Endometrial microvascular endothelial cells (primary cell): ENCODE measurements at regions not wholly inside any gene's neighbourhood (a gene's known extent, or its start where the extent isn't known, plus 50 kb on each side); places are given as distances from the start of the nearest gene placed in this dataset.

Experiments used
- in situ Hi-C: cut with HindIII; loops from 2 replicates; pipeline ENCODE4 v1.10.0; 2017; ENCODE audit warnings: low sequenced_read_pairs, low pct_unique_long_range_greater_than_20kb; ENCODE audit errors: inconsistent ontology term

DNA sequence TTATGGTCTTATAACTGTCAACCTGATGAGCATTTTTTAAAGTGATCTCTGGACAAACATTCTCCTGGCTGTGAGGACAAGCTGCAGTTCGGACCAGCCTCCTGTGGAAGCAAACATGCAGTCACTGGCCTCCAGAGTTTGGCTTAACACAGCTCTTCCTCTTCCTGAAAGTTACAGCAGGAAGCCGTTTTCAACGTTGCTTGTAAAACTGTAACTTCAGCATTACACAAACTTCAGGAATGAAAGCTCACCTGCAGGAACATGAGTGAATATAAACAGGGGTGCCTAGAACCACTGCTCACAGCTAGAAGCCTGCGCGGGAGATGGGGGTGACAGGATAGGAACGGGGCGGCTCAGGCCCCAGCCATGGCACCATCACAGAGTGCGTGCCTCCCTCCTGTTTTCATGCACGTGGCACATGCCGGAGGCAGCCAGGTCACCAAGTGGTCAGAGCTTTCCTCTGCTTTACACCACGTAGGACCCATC is 292.9 kb upstream of the PITRM1 start:
- in situ Hi-C loops, result loop anchor here (25.0 kb wide), 1 partner anchor 297 kb away; no protein-coding TSS in a partner anchor

DNA sequence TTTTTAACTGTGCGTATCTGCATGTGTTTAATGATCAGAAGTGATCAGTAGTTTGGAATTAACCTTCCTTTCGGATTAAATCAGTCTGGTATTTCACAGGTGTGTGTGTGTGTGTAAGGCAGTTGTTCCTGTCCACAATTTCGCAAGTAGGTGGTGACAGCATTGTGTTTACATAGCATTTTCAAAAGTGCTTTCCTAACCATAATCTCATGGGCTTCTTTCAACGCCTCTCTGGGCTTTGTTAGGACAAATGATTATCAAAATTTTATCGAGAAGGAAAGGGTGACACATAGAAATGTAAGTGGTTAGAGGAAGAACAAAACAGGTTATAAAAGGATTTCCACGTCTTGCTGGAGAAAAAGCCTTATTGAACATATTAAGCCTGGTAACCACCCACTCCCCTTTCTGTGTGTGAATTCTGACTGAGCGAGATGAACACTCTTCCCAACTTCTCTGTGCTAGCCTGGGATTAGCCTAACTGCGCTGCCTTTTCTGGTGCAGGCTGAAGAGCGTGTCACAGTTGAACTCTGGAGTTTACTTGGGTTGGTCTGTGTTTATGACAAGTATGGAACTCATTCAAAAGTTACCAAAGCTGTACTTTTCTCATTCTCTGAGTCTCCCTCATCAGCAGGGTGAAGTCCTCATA is 292.3 kb upstream of the PITRM1 start:
- in situ Hi-C loops, result loop anchor here (25.0 kb wide), 1 partner anchor 297 kb away; no protein-coding TSS in a partner anchor

DNA sequence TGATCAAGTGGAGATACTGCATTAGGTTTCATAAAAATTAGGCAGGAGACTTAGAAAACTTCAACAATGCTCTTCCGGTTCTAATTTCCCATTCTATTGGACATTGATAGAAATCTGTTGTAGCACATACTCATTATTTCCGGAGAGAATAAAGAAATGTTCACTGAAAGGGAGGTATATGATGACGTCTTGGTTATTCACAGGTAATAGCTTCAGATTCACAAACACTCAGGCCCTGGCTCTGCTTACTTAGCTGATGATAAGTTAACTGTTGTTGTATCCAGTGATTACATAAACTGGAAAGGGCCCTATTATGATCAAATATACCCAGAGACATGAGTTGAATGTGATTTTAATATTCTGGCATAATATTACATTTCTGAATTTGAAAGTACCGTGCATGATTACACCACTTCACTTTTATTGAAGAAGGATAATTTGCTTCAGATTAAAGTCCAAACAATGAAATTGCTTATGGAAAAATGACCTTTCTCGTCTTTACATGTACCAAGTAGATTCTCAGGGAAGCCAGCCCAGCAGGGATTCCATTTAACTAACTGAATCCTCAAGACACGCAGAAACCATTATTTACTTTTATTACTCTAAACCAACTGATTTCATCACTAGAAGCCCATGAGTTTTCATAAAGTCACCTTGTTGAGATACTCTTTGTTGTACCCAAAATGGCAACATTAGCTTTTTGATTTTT is 288.0 kb upstream of the PITRM1 start:
- in situ Hi-C loops, result loop anchor here (25.0 kb wide), 1 partner anchor 302 kb away; no protein-coding TSS in a partner anchor

DNA sequence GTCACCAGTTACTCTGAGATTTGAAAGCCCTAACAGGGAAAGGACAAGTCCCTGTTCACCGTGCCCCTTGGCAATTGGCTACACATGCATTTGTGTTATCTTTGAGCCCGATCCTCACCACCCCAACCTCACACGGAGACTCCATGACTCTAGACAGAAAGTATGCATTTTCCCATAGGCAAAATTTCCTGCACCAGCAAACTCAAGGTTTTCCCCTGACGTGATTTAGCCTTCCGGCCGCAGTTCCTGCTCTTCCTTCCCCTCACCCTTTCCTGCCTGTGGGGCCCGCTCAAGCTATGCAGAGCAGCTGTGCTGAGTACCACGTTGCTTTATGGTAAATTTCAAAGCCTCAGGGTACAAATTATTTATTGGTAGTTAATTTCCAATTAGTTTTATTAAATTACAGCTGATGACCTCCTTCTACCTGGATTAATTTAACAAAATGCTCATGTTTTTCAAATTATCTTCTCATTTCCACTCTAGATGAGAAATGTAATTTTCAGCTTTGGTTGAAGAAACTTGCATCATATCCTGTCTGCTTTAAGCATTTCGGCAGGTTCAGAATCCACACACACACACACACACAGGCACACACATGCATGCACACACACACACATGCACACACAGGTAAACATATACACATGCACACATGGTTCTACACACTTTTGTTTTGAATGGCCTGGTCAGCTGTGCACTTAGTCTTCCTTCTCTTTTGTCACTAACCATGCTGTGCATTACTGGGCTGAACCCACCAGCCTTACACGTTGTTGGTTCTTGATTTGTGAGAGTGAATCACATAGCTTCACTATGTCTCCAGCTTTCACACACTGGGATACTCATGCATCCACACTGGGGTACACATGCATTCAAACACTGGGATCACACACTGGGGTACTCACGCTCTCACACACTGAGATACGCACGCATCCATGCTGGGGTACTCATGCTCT is 283.1 kb upstream of the PITRM1 start:
- in situ Hi-C loops, result loop anchor here (25.0 kb wide), 1 partner anchor 307 kb away; no protein-coding TSS in a partner anchor

- in situ Hi-C loops, result loop anchor here (25.0 kb wide), 1 partner anchor 309 kb away; no protein-coding TSS in a partner anchor
These were observed 280.2 kb upstream of the PITRM1 start for GRCh38 chr10:3452683-3453361.

DNA sequence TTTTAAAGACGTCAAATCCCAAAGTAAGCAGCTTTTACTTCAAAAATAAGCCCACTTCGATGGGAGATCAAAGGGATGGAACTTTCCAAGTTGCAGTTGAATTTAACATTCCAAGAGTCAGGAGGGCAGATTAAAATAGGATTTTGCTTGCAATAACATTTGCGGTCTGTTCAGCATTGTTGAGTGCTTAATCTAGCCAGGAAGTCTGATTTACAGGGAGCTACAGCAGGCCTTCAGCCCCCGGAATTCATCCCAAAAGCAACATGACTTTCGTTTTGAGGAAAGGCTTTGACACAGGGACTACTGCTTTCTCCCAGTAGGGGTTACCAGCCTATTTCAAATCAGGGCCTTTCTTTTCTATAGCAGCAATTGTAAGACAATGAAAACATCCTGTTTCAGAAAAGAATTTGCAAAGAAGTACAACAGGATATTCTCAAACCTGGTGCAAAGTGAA is 279.6 kb upstream of the PITRM1 start:
- in situ Hi-C loops, result loop anchor here (25.0 kb wide), 1 partner anchor 310 kb away; no protein-coding TSS in a partner anchor

- in situ Hi-C loops, result loop anchor here (25.0 kb wide), 1 partner anchor 311 kb away; no protein-coding TSS in a partner anchor
These were observed 279.1 kb upstream of the PITRM1 start for GRCh38 chr10:3451516-3452172.

GRCh38 chr10:3446221-3446620 is 273.6 kb upstream of the PITRM1 start:
- in situ Hi-C loops, result loop anchor here (25.0 kb wide), 1 partner anchor 184 kb away; no protein-coding TSS in a partner anchor

GRCh38 chr10:3445648-3446047 is 273.1 kb upstream of the PITRM1 start:
- in situ Hi-C loops, result loop anchor here (25.0 kb wide), 1 partner anchor 183 kb away; no protein-coding TSS in a partner anchor

DNA sequence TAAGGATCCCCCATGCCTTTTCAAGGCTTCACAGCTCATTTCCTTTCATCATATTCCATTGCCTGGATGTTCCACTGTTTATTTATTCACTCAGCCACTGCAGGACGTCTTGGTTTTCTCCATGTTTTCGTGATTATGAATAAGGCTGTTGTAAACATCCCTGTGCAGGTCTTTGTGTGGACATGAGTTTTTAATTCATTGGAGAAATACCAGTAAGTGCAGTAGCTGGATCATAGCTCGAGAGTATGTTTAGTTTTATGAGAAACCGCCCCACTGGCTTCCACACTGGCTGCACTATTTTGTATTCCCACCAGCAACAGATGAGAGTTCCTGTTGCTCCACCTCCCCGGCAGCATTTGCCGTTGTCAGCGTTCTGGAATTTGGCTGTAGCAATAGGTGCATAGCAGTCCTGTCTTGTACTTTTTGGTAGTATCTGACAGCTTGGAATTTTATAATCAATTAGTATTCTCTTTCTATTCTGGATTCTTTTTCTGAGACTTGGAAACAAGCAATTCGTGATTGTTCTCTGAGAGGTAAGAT is 269.9 kb upstream of the PITRM1 start:
- in situ Hi-C loops, result loop anchor here (25.0 kb wide), 1 partner anchor 180 kb away; no protein-coding TSS in a partner anchor

DNA sequence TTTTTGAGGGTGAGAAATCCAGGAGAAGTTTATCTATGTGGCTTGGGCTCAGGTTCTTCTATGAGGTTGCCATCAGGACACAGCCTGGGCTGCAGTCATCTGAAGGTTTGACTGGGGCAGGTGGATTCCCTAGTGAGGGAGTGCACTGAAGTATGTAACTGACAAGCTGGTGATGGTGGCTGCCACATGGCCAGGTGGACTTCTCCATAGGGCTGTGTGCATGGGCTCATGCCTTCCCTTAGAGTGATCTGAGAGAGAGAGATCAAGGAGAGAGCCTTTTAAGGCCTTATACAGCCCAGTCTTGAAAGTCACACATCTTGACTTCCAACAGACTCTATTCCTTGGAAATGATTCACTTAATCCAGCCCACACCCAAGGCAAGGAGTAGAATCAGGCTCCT is 266.6 kb upstream of the PITRM1 start:
- in situ Hi-C loops, result loop anchor here (25.0 kb wide), 1 partner anchor 177 kb away; no protein-coding TSS in a partner anchor

- in situ Hi-C loops, result loop anchor here (25.0 kb wide), 1 partner anchor 176 kb away; no protein-coding TSS in a partner anchor
These were observed 266.0 kb upstream of the PITRM1 start for GRCh38 chr10:3438606-3439005.

DNA sequence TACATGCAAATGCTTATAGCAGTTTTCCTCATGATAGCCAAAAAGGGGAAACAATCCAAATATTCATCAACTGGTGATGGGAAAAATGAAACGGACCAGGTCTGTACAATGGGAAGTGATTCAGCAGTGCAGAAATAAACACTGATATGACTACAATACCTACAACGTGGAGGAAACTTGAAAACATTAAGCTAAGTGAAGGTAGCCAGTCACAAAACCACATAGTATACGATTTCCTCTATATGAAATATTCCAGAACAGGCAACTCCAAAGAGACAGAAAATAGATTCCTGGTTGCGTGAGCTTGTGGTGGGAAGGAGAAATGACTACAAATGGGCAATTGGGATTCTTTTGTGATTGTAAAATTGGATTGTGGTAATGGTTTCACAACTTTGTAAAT is 263.1 kb upstream of the PITRM1 start:
- in situ Hi-C loops, result loop anchor here (25.0 kb wide), 1 partner anchor 173 kb away; no protein-coding TSS in a partner anchor

DNA sequence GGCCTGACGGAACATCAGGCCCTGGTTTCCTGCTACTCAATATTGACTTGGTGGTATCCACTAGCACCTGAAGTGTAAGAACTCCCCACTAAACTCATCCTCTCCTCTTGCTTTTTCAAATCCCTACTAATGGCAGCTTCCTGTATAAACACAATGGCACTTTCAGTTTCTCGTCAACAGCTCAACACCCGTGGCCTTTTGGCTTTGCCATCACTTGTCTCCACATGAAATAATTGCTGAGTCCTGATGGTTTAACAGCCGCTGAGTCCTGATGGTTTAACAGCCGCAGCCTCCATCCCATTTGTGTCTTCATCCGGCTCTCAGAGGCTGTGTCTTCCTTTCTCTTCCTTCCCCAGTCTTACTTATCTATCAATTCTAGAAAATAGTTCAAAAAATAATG is 261.4 kb upstream of the PITRM1 start:
- in situ Hi-C loops, result loop anchor here (25.0 kb wide), 1 partner anchor 172 kb away; no protein-coding TSS in a partner anchor

GRCh38 chr10:3433131-3433530 is 260.5 kb upstream of the PITRM1 start:
- in situ Hi-C loops, result loop anchor here (25.0 kb wide), 1 partner anchor 171 kb away; no protein-coding TSS in a partner anchor

DNA sequence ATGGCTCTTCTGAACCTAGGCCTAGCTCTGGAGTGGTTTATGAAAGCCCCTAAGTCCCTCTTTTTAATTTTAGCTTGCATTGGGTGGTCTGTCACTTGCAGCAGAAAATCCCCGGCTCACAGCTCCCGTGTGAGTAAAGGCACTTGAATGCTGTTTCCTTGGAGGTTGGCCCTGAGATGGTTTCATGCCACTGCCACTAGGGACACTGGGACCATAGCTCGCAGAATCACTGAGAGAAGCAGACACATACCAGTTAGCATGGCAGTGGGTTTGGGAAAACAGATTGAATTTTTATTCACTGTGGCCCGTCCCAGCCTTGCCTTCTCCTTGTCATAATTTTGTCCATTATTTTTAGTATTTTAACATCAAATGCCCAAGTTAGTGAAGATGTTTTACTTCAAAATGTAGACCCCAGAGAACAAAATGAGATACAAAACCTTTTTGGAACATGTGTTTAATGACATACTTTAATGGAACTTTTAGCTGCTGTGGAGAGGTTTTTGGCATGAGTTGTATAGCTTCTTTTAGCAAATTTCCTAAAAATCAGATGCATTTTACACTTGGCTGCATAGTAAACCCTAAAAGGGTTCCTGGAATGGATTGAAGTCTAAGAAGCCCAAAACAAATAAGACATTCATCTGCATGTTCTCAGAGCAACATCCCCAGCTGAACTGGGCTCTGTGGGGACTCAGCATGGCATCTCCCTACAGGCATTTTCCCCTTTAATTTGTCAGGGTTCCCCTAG is 259.7 kb upstream of the PITRM1 start:
- in situ Hi-C loops, result loop anchor here (25.0 kb wide), 1 partner anchor 170 kb away; no protein-coding TSS in a partner anchor
